Ishikawa (cell line): ENCODE measurements at regions not wholly inside any gene's neighbourhood (a gene's known extent, or its start where the extent isn't known, plus 50 kb on each side); places are given as distances from the start of the nearest gene placed in this dataset.

Experiments used
- CREB1 ChIP-seq: IDR thresholded peaks from 2 replicates; pipeline ENCODE4 v1.6.1; 2012; ENCODE audit warnings: low read depth
- EP300 ChIP-seq: IDR thresholded peaks from 2 replicates; pipeline ENCODE4 v1.6.1; 2012; ENCODE audit warnings: borderline replicate concordance
- MAX ChIP-seq: IDR thresholded peaks from 2 replicates; pipeline ENCODE4 v1.6.1; 2012
- NFIC ChIP-seq: IDR thresholded peaks from 2 replicates; pipeline ENCODE4 v1.6.1; 2012
- REST ChIP-seq: IDR thresholded peaks from 2 replicates; pipeline ENCODE4 v1.6.1; 2012; ENCODE audit warnings: low read depth, mild to moderate bottlenecking
- TCF12 ChIP-seq: IDR thresholded peaks from 2 replicates; pipeline ENCODE4 v1.6.1; 2012; ENCODE audit warnings: low read depth
- TEAD4 ChIP-seq: IDR thresholded peaks from 2 replicates; pipeline ENCODE4 v1.6.1; 2012
- USF1 ChIP-seq: IDR thresholded peaks from 2 replicates; pipeline ENCODE4 v1.6.1; 2012
- YY1 ChIP-seq: IDR thresholded peaks from 2 replicates; pipeline ENCODE4 v1.6.1; 2012; ENCODE audit warnings: low read depth
- ZBTB7A ChIP-seq: IDR thresholded peaks from 2 replicates; pipeline ENCODE4 v1.6.1; 2012; ENCODE audit warnings: low read depth

GRCh38 chr1:118244194-118244593, 59.2 kb upstream of the SPAG17 start:
- TF ChIP-seq ZBTB7A (no peak), EP300 (no peak), MAX (no peak), REST (no peak), CREB1 (no peak), YY1 (no peak), NFIC (no peak), TEAD4 (no peak), TCF12 (no peak), USF1 (no peak)
